Parathyroid adenoma (tissue), 2 donors: ENCODE measurements at regions not wholly inside any gene's neighbourhood (a gene's known extent, or its start where the extent isn't known, plus 50 kb on each side); places are given as distances from the start of the nearest gene placed in this dataset.

Experiments used
- H2AFZ ChIP-seq: fragments of 300-600 bp; sonication (generic); one replicate; pipeline ENCODE4 v1.7.0; 2017; ENCODE audit warnings: antibody characterized with exemption, mild to moderate bottlenecking
- H3K27ac ChIP-seq: fragments of 300-600 bp; sonication (generic); one replicate; pipeline ENCODE4 v1.7.0; 2017
- H3K27me3 ChIP-seq: fragments of 300-600 bp; sonication (generic); one replicate; pipeline ENCODE4 v1.7.0; 2017; ENCODE audit warnings: low read length; ENCODE audit not compliant: control insufficient read depth, insufficient read depth
- H3K36me3 ChIP-seq: fragments of 300-600 bp; sonication (generic); one replicate; pipeline ENCODE4 v1.7.0; 2017; ENCODE audit warnings: low read length; ENCODE audit not compliant: control insufficient read depth, insufficient read depth
- H3K4me1 ChIP-seq: fragments of 300-600 bp; sonication (generic); one replicate; pipeline ENCODE4 v1.7.0; 2017; ENCODE audit warnings: control low read depth
- H3K4me2 ChIP-seq: fragments of 300-600 bp; sonication (generic); one replicate; pipeline ENCODE4 v1.7.0; 2017; ENCODE audit warnings: low read length
- H3K4me3 ChIP-seq: fragments of 300-600 bp; sonication (generic); one replicate; pipeline ENCODE4 v1.7.0; 2017; ENCODE audit warnings: low read depth, low read length
- H3K79me2 ChIP-seq: fragments of 300-600 bp; sonication (generic); one replicate; pipeline ENCODE4 v1.7.0; 2017; ENCODE audit warnings: control low read depth
- H3K9ac ChIP-seq: fragments of 300-600 bp; sonication (generic); one replicate; pipeline ENCODE4 v1.7.0; 2017; ENCODE audit warnings: mild to moderate bottlenecking
- H3K9me3 ChIP-seq: fragments of 300-600 bp; sonication (generic); one replicate; pipeline ENCODE4 v1.7.0; 2017; ENCODE audit warnings: low read length; ENCODE audit not compliant: control insufficient read depth
- CTCF ChIP-seq: fragments of 300-600 bp; sonication (generic); IDR thresholded peaks from one replicate; pipeline ENCODE4 v1.7.0; 2017; ENCODE audit warnings: antibody characterized with exemption, mild to moderate bottlenecking
- donor health status: primary hyperparathyroidism.

- Histone ChIP-seq H3K27me3 (no peaks in the 10 kb centered on the region), H3K9me3 (no peaks in the 10 kb centered on the region), H3K4me1 (no peaks in the 10 kb centered on the region), H3K9ac (no peak overlapping the region), H3K36me3 (no peaks in the 10 kb centered on the region), H3K4me3 (no peak overlapping the region), H3K4me2 (no peak overlapping the region), H2AFZ (no peak overlapping the region), H3K27ac (no peak overlapping the region), H3K79me2 (no peaks in the 10 kb centered on the region)
- TF ChIP-seq CTCF, result no peak
Observed at GRCh38 chr11:80355251-80355650, 914.4 kb upstream of the TENM4 start.

DNA sequence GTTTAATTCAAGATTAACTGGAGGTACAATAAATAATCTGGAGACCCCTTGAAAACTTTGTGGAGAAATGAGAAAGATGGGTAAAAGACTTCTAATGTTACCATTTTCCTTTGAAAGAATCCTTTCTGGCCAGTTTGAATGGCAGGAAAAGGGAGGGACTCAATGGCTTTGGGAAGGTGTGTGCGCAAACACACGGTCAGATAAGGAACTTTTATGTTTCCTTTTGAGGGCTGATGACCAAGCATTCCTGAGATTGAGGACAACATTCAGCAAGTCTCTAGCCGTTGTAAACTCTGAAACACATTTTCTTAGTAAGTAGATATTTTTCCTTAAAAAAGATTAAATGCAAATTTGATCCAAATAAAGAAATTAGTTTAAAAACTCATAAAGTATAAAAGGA, 909.7 kb upstream of the TENM4 start:
- no peak for TF ChIP-seq CTCF
- Histone ChIP-seq H3K4me2 (no peak overlapping the region), H2AFZ (no peak overlapping the region), H3K4me3 (no peak overlapping the region), H3K27me3 (no peaks in the 10 kb centered on the region), H3K27ac (no peak overlapping the region), H3K79me2 (no peaks in the 10 kb centered on the region), H3K9ac (no peak overlapping the region), H3K9me3 (no peaks in the 10 kb centered on the region), H3K4me1 (no peaks in the 10 kb centered on the region), H3K36me3 (no peaks in the 10 kb centered on the region)

GRCh38 chr11:80349997-80350396, 909.2 kb upstream of the TENM4 start:
- H2AFZ ChIP-seq, result no peak overlapping the region
- no peak overlapping the region for H3K9ac ChIP-seq
- no peaks in the 10 kb centered on the region for H3K27me3 ChIP-seq
- no peaks in the 10 kb centered on the region for H3K36me3 ChIP-seq
- no peaks in the 10 kb centered on the region for H3K4me1 ChIP-seq
- TF ChIP-seq CTCF, result no peak
- H3K9me3 ChIP-seq, result no peaks in the 10 kb centered on the region
- no peaks in the 10 kb centered on the region for H3K79me2 ChIP-seq
- no peak overlapping the region for H3K4me3 ChIP-seq
- H3K4me2 ChIP-seq, result no peak overlapping the region
- H3K27ac ChIP-seq, result no peak overlapping the region

DNA sequence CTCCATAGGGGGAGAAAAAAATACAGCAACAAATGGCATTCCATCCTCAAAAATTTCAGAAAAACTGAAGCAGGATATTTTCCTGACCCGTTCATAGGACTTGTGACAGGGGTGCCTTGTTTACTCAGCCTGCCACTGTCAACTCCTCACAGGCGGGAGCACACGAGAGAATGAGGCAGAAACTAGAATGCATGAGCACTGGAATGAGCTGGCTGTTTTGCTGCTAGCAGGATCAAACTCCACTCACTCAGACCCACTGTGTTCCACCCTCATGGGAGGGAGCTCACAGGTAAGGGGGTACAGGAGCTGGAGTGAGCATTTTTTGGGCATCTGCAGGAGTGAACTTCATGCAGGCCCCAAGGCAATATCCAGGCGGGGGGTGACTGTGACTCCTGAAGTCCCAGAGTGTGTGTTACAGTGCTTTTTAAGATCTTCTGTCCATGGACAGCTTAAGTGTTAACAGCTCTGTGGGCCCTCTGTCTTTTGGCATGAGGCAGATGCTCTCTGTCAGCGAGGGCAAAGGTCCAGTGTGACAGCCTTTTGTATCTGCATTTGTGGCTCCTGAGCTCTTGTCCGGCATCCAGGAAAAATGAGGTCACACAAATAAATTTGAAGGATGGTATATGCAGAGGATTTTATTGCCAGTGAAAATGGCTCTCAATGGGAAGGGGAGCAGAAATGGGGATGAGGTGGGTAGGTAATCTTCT, 905.7 kb upstream of the TENM4 start:
- Histone ChIP-seq H3K9me3 (no peaks in the 10 kb centered on the region), H3K27me3 (no peaks in the 10 kb centered on the region), H3K79me2 (no peaks in the 10 kb centered on the region), H3K4me1 (no peaks in the 10 kb centered on the region), H3K4me2 (no peak overlapping the region), H3K9ac (no peak overlapping the region), H3K27ac (no peak overlapping the region), H2AFZ (no peak overlapping the region), H3K36me3 (no peaks in the 10 kb centered on the region), H3K4me3 (no peak overlapping the region)
- TF ChIP-seq CTCF, result no peak

DNA sequence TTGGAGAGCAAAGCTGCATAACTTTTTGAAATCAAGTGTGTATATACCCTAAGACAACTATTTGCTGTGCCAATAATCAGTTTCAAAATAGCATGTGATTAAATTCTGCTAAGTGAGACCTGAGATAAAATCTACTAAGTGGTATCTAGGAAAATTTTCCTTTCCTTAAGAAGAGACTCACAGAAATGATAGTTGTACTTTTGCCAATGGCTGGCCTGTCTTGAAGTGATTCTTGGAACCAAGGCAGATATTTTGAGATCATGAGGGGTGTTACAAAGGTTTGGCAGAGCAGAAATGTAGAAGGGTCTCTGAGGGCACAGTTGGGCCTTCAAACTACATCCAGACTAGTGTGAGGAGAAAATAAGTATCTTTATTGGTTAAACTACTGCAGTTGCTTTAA, 902.6 kb upstream of the TENM4 start:
- no peak overlapping the region for H3K27ac ChIP-seq
- no peaks in the 10 kb centered on the region for H3K9me3 ChIP-seq
- H3K4me3 ChIP-seq, result no peak overlapping the region
- H3K79me2 ChIP-seq, result no peaks in the 10 kb centered on the region
- H2AFZ ChIP-seq, result no peak overlapping the region
- no peak overlapping the region for H3K4me2 ChIP-seq
- H3K27me3 ChIP-seq, result no peaks in the 10 kb centered on the region
- no peaks in the 10 kb centered on the region for H3K4me1 ChIP-seq
- TF ChIP-seq CTCF, result no peak
- no peak overlapping the region for H3K9ac ChIP-seq
- no peaks in the 10 kb centered on the region for H3K36me3 ChIP-seq
